Muscle of arm (tissue), 1 donor: ENCODE measurements at regions not wholly inside any gene's neighbourhood (a gene's known extent, or its start where the extent isn't known, plus 50 kb on each side); places are given as distances from the start of the nearest gene placed in this dataset.
A peak's percentile ranks its signal among the peaks of the same experiment; 100 is the strongest.
"Not testable (repeated sequence)": the region's sequence is repeated elsewhere in the genome, so short reads cannot be mapped to it uniquely, and the experiment has no call there.

Source experiments
- DNase-seq: peaks from one replicate; pipeline ENCODE4 v3.0.0-alpha.2; 2013

GRCh38 chr12:25684070-25684469 is 131.0 kb upstream of the LMNTD1 start:
- no peak for DNase-seq

- no peak for DNase-seq
Measured at GRCh38 chr12:25686351-25686750, 133.3 kb upstream of the LMNTD1 start.

GRCh38 chr12:25687226-25687625 is 134.1 kb upstream of the LMNTD1 start:
- DNase-seq, result no peak

GRCh38 chr12:25688851-25689250 is 135.8 kb upstream of the LMNTD1 start:
- DNase-seq, result not testable (repeated sequence)

- DNase-seq, result no peak
Measured at GRCh38 chr12:25689996-25690501, 137.0 kb upstream of the LMNTD1 start.

- no peak for DNase-seq
Measured at GRCh38 chr12:25690996-25691864, 138.1 kb upstream of the LMNTD1 start.

GRCh38 chr12:25691865-25692114 is 138.7 kb upstream of the LMNTD1 start:
- DNase-seq, result no peak

- no peak for DNase-seq
Measured at GRCh38 chr12:25692115-25693035, 139.3 kb upstream of the LMNTD1 start.

- DNase-seq, result no peak
Measured at GRCh38 chr12:25694072-25694471, 141.0 kb upstream of the LMNTD1 start.

GRCh38 chr12:25695574-25695973 is 142.5 kb upstream of the LMNTD1 start:
- peak; percentile 65 for DNase-seq

GRCh38 chr12:25698772-25699171 is 145.7 kb upstream of the LMNTD1 start:
- no peak for DNase-seq

GRCh38 chr12:25699454-25699853 is 146.4 kb upstream of the LMNTD1 start:
- no peak for DNase-seq

GRCh38 chr12:25701290-25701689 is 148.2 kb upstream of the LMNTD1 start:
- no peak for DNase-seq

GRCh38 chr12:25702553-25702952 is 149.5 kb upstream of the LMNTD1 start:
- DNase-seq, result no peak

- no peak for DNase-seq
Measured at GRCh38 chr12:25705261-25705660, 152.2 kb upstream of the LMNTD1 start.

GRCh38 chr12:25706646-25707045 is 153.6 kb upstream of the LMNTD1 start:
- DNase-seq, result not testable (repeated sequence)

GRCh38 chr12:25707056-25707455 is 154.0 kb upstream of the LMNTD1 start:
- DNase-seq, result no peak

GRCh38 chr12:25708661-25709060 is 155.6 kb upstream of the LMNTD1 start:
- no peak for DNase-seq

GRCh38 chr12:25710128-25710527 is 157.0 kb upstream of the LMNTD1 start:
- peak; percentile 81 for DNase-seq

- not testable (repeated sequence) for DNase-seq
Measured at GRCh38 chr12:25710938-25711605, 158.0 kb upstream of the LMNTD1 start.

GRCh38 chr12:25712169-25712568 is 159.1 kb upstream of the LMNTD1 start:
- DNase-seq, result no peak

GRCh38 chr12:25713264-25713663 is 160.2 kb upstream of the LMNTD1 start:
- DNase-seq, result no peak
